Renal cortical epithelial cell (primary cell): ENCODE measurements at regions not wholly inside any gene's neighbourhood (a gene's known extent, or its start where the extent isn't known, plus 50 kb on each side); places are given as distances from the start of the nearest gene placed in this dataset.
"Not testable (repeated sequence)": the region's sequence is repeated elsewhere in the genome, so short reads cannot be mapped to it uniquely, and the experiment has no call there.

ENCODE experiments used
- DNase-seq: peaks from one replicate; pipeline ENCODE4 v3.0.0-alpha.2; 2011; ENCODE audit warnings: low read depth

GRCh38 chr17:53633856-53634255, 188.9 kb upstream of the KIF2B start:
- DNase-seq = no peak

GRCh38 chr17:53631486-53631885, 191.2 kb upstream of the KIF2B start:
- DNase-seq = no peak

- peak; percentile 15 for DNase-seq
Measured at GRCh38 chr17:53630638-53631037, 192.1 kb upstream of the KIF2B start.

- no peak for DNase-seq
Measured at GRCh38 chr17:53630115-53630514, 192.6 kb upstream of the KIF2B start.

- peak; percentile 39 for DNase-seq
Measured at GRCh38 chr17:53629188-53629587, 193.5 kb upstream of the KIF2B start.

GRCh38 chr17:53628011-53628410, 194.7 kb upstream of the KIF2B start:
- DNase-seq = peak; percentile 87

- DNase-seq = peak; percentile 94
Measured at GRCh38 chr17:53627511-53627910, 195.2 kb upstream of the KIF2B start.

- DNase-seq = peak; percentile 96
Measured at GRCh38 chr17:53626286-53626685, 196.4 kb upstream of the KIF2B start.

GRCh38 chr17:53619025-53619424, 203.7 kb upstream of the KIF2B start:
- DNase-seq = no peak

GRCh38 chr17:53608208-53608607, 214.5 kb upstream of the KIF2B start:
- DNase-seq = not testable (repeated sequence)

GRCh38 chr17:53607475-53607874, 215.3 kb upstream of the KIF2B start:
- DNase-seq = no peak

- no peak for DNase-seq
Measured at GRCh38 chr17:53588317-53588716, 234.4 kb upstream of the KIF2B start.

GRCh38 chr17:53574038-53574437, 248.7 kb upstream of the KIF2B start:
- no peak for DNase-seq

GRCh38 chr17:53571342-53571741, 251.4 kb upstream of the KIF2B start:
- peak; percentile 66 for DNase-seq

- peak; percentile 23 for DNase-seq
Measured at GRCh38 chr17:53570731-53571130, 252.0 kb upstream of the KIF2B start.

GRCh38 chr17:53560953-53561352, 261.8 kb upstream of the KIF2B start:
- no peak for DNase-seq

- no peak for DNase-seq
Measured at GRCh38 chr17:53548252-53548651, 274.5 kb upstream of the KIF2B start.

- no peak for DNase-seq
Measured at GRCh38 chr17:53543472-53543871, 279.3 kb upstream of the KIF2B start.

- no peak for DNase-seq
Measured at GRCh38 chr17:53538129-53538617, 284.6 kb upstream of the KIF2B start.

GRCh38 chr17:53527473-53527872, 295.3 kb upstream of the KIF2B start:
- DNase-seq = peak; percentile 19

GRCh38 chr17:53525590-53525989, 297.1 kb upstream of the KIF2B start:
- DNase-seq = no peak

- peak; percentile 42 for DNase-seq
Measured at GRCh38 chr17:53516636-53517035, 306.1 kb upstream of the KIF2B start.

- no peak for DNase-seq
Measured at GRCh38 chr17:53499277-53499676, 323.4 kb upstream of the KIF2B start.

GRCh38 chr17:53496356-53496755, 326.4 kb upstream of the KIF2B start:
- DNase-seq = no peak

- DNase-seq = no peak
Measured at GRCh38 chr17:53492532-53492931, 330.2 kb upstream of the KIF2B start.
